SK-N-MC (cell line): ENCODE measurements at regions not wholly inside any gene's neighbourhood (a gene's known extent, or its start where the extent isn't known, plus 50 kb on each side); places are given as distances from the start of the nearest gene placed in this dataset.

Experiments used
- DNase-seq: peaks from one replicate; pipeline ENCODE4 v3.0.0-alpha.2; 2011; ENCODE audit warnings: low read depth, low spot score
- H3K27ac ChIP-seq: fragments of 200-600 bp; sonication (generic); 2 replicates; pipeline ENCODE4 v1.5.1; 2016; ENCODE audit warnings: mixed run types
- H3K36me3 ChIP-seq: fragments of 200-600 bp; sonication (generic); 2 replicates; pipeline ENCODE4 v1.6.1; 2017; ENCODE audit warnings: antibody characterized with exemption, low read length, mixed read lengths; ENCODE audit not compliant: insufficient read depth
- H3K4me3 ChIP-seq: fragments of 200-600 bp; sonication (generic); 2 replicates; pipeline ENCODE4 v1.5.1; 2016
- H3K9ac ChIP-seq: fragments of 200-600 bp; sonication (generic); 2 replicates; pipeline ENCODE4 v1.8.0; 2017; ENCODE audit warnings: mixed run types, mixed read lengths; ENCODE audit not compliant: insufficient read length
- H3K9me3 ChIP-seq: fragments of 200-600 bp; sonication (generic); 2 replicates; pipeline ENCODE4 v1.6.1; 2017; ENCODE audit warnings: low read depth, mild to moderate bottlenecking, antibody characterized with exemption, low read length, moderate library complexity, mixed read lengths
- EZH2 ChIP-seq: fragments of 200-600 bp; sonication (generic); IDR thresholded peaks from one replicate; pipeline ENCODE4 v1.6.1; 2017; ENCODE audit warnings: antibody characterized with exemption
- FOXP2 ChIP-seq: optimal IDR thresholded peaks from 2 replicates; pipeline ENCODE3; 2011; ENCODE audit warnings: mild to moderate bottlenecking, moderate library complexity; ENCODE audit not compliant: insufficient read depth; ENCODE audit errors: extremely low read length, control extremely low read depth
- POLR2AphosphoS5 ChIP-seq: IDR thresholded peaks from 2 replicates; pipeline ENCODE4 v1.6.1; 2012; ENCODE audit warnings: mild to moderate bottlenecking, low read depth, low read length, borderline replicate concordance

DNA sequence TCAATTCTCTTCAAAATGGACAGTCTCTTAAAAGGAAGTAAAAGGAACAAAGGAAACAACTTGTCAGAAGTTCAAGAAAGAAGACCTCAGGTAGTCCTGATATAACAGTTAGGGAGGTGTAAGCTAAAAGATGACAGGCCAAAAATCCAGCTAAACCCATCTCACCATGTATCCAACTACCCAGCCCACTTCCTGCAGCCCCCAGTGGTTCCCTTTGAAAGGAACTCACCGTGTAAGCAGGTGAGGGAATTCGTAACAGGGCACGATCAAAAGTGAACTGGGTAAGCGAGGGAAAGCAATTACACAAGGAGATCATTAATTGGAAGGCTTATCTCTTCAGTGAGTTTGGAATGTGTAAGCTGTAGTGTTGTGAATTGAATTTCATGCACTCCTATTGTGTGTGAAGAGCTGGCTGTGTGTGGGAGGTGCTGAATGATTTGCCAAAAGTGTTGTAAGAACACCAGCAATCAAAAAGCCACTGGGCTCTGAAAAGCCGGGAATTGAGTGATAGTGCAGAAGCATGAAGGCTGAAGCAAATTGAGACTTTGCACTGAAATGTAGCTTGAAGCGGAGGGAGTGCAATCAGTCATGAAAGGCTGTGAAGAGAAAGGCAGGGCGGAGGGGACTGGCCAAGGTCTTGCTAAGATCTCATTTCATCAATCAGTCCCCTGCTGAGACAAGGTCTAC is 914.2 kb upstream of the LCORL start:
- H3K36me3 ChIP-seq, result no peaks in the 10 kb centered on the region
- no peak overlapping the region for H3K4me3 ChIP-seq
- no peak for DNase-seq
- no peak overlapping the region for H3K9ac ChIP-seq
- no peak overlapping the region for H3K27ac ChIP-seq
- TF ChIP-seq POLR2AphosphoS5, result no peak
- TF ChIP-seq EZH2, result no peak
- TF ChIP-seq FOXP2, result no peak
- no peaks in the 10 kb centered on the region for H3K9me3 ChIP-seq

GRCh38 chr4:18934197-18934596 is 912.6 kb upstream of the LCORL start:
- Histone ChIP-seq H3K36me3 (no peaks in the 10 kb centered on the region), H3K9ac (no peak overlapping the region), H3K4me3 (no peak overlapping the region), H3K27ac (no peak overlapping the region), H3K9me3 (no peaks in the 10 kb centered on the region)
- TF ChIP-seq POLR2AphosphoS5 (no peak), FOXP2 (no peak), EZH2 (no peak)
- no peak for DNase-seq

- H3K27ac ChIP-seq, result no peak overlapping the region
- no peaks in the 10 kb centered on the region for H3K36me3 ChIP-seq
- no peaks in the 10 kb centered on the region for H3K9me3 ChIP-seq
- DNase-seq, result no peak
- TF ChIP-seq EZH2, result no peak
- H3K9ac ChIP-seq, result no peak overlapping the region
- no peak overlapping the region for H3K4me3 ChIP-seq
Measured at GRCh38 chr4:18932730-18933339, 911.3 kb upstream of the LCORL start.

DNA sequence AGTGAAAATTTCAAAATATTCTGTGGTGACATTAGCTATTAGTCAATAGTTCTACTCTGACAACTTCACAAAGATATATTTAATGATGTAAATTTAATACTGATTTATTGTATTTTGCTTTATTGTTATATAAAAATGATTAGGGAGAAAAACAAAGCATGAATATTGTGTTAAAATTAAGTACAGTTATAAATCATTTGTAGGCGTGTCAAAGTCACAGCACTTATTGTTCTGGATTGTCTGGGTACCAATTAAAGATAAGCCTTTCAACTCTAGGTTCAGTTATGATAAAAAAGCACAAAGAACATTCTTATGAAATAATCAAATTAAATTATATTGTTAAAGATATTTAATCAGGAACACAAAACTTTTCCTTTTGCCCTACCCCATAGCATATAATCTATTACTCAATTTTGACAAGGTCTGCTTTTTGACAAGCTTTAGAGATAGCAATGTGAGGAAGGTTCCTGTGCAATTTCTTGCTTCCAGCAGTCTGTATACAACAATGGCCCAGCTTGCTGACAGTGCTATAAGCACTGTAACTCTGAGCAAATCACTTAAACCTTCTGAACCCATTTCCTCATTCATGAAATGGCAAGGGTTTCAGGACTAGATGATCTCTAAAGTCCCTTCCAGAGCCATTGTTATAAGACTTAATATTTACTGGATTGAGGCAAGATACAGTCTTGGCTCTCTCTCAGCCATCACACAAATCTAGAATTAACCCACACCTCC is 910.3 kb upstream of the LCORL start:
- H3K9me3 ChIP-seq, result no peaks in the 10 kb centered on the region
- H3K36me3 ChIP-seq, result no peaks in the 10 kb centered on the region
- no peak overlapping the region for H3K27ac ChIP-seq
- no peak for DNase-seq
- H3K9ac ChIP-seq, result no peak overlapping the region
- TF ChIP-seq FOXP2, result no peak
- TF ChIP-seq EZH2, result no peak
- no peak for TF ChIP-seq POLR2AphosphoS5
- no peak overlapping the region for H3K4me3 ChIP-seq

DNA sequence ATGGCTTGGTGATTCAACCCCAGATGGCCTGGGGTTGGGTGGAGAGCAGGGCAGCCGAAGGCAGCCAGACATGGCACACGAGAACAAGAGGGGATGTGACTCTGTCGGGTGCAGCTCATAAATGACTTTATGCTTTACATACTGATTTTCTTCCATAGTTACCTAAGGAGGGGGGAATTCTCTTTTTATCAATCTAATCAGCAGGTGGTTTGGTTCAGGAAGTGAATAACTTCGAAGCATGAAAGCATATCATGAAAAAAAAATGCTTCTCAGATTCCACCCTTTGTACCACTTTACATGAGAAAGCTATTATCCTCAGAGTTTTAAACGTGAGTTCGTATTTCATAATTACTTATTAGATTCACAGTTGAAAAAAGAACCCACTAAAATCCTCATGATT is 908.9 kb upstream of the LCORL start:
- DNase-seq, result no peak
- H3K9ac ChIP-seq, result no peak overlapping the region
- H3K9me3 ChIP-seq, result no peaks in the 10 kb centered on the region
- no peak overlapping the region for H3K4me3 ChIP-seq
- H3K27ac ChIP-seq, result no peak overlapping the region
- TF ChIP-seq EZH2 (no peak), FOXP2 (no peak), POLR2AphosphoS5 (no peak)
- H3K36me3 ChIP-seq, result no peaks in the 10 kb centered on the region

DNA sequence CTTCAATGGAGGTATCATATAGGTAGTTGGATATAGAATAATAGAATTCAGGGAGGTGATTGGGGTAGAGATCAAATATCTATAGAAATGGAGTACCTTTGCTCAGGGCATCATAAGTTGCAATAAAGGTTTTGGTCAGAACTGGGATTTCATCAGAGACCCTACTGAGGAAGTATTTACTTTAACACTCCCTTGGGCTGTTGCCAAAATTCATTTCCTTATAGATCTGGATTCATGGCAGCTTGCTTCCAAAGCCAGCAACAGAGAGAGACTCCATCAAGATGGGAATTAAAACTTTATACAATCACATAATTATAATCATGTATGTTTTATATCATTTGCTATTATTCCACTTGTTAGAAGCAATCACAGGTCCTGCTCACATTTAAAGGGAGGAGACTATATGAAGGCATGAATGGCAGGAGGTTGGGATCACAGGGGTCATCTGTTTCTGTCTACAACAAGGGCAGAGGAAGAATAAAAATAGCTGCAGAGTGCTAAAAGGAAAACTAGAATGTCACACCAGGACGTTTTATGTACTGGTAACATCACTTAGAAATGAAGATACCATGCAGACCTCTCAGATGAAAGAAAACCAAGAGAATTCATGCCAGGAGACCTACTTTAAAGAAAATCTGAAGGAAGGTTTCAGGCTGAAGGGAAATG is 902.1 kb upstream of the LCORL start:
- Histone ChIP-seq H3K4me3 (no peak overlapping the region), H3K27ac (no peak overlapping the region), H3K9me3 (no peaks in the 10 kb centered on the region), H3K9ac (no peak overlapping the region), H3K36me3 (no peaks in the 10 kb centered on the region)
- TF ChIP-seq EZH2, result no peak
- no peak for TF ChIP-seq FOXP2
- TF ChIP-seq POLR2AphosphoS5, result no peak
- no peak for DNase-seq

- H3K9me3 ChIP-seq, result no peaks in the 10 kb centered on the region
- H3K4me3 ChIP-seq, result no peak overlapping the region
- no peaks in the 10 kb centered on the region for H3K36me3 ChIP-seq
- H3K9ac ChIP-seq, result no peak overlapping the region
- TF ChIP-seq EZH2 (no peak), FOXP2 (no peak), POLR2AphosphoS5 (no peak)
- no peak overlapping the region for H3K27ac ChIP-seq
- no peak for DNase-seq
Measured at GRCh38 chr4:18917689-18918088, 896.1 kb upstream of the LCORL start.

DNA sequence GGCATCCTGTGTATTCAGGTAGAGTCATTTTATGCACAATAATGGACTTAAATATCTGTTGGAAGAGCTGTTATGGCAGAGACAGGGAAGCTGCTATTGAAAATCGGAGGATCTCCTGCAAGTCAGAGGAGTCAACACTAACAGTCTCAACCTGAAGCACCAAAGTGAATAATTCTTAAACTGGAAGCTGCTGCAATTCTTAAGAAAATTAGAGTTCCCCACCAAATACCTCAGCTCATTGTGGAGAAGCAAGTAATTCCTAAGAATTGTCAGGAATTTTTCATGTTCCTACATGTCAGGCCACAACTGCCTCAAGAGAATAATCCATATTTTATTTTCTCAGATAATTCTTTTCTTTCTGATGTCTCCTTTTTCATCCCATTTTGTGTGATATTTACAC is 892.6 kb upstream of the LCORL start:
- DNase-seq, result no peak
- Histone ChIP-seq H3K9ac (no peak overlapping the region), H3K27ac (no peak overlapping the region), H3K4me3 (no peak overlapping the region), H3K36me3 (no peaks in the 10 kb centered on the region), H3K9me3 (no peaks in the 10 kb centered on the region)
- TF ChIP-seq EZH2, result no peak
- no peak for TF ChIP-seq POLR2AphosphoS5
- no peak for TF ChIP-seq FOXP2
